A673 (cell line): ENCODE measurements at regions not wholly inside any gene's neighbourhood (a gene's known extent, or its start where the extent isn't known, plus 50 kb on each side); places are given as distances from the start of the nearest gene placed in this dataset.

Experiments used
- EZH2 ChIP-seq: fragments of 200-600 bp; sonication (generic); IDR thresholded peaks from 2 replicates; pipeline ENCODE4 v1.6.1; 2017; ENCODE audit warnings: borderline replicate concordance, low read depth, mild to moderate bottlenecking, mixed read lengths, antibody characterized with exemption, low read length; ENCODE audit not compliant: poor library complexity, severe bottlenecking
- TF ChIP-seq, protein P1 (sequence below): fragments of 300-800, 200-600 bp; sonication (generic); conservative IDR thresholded peaks from 2 replicates; pipeline ENCODE4 v1.5.1; 2017; ENCODE audit warnings: low read depth, mild to moderate bottlenecking, antibody characterized with exemption, low read length, moderate library complexity, mixed read lengths

GRCh38 chr6:95071464-95071863 is 505.9 kb upstream of the MANEA start:
- no peak for TF ChIP-seq EZH2
- TF ChIP-seq, protein P1, sequence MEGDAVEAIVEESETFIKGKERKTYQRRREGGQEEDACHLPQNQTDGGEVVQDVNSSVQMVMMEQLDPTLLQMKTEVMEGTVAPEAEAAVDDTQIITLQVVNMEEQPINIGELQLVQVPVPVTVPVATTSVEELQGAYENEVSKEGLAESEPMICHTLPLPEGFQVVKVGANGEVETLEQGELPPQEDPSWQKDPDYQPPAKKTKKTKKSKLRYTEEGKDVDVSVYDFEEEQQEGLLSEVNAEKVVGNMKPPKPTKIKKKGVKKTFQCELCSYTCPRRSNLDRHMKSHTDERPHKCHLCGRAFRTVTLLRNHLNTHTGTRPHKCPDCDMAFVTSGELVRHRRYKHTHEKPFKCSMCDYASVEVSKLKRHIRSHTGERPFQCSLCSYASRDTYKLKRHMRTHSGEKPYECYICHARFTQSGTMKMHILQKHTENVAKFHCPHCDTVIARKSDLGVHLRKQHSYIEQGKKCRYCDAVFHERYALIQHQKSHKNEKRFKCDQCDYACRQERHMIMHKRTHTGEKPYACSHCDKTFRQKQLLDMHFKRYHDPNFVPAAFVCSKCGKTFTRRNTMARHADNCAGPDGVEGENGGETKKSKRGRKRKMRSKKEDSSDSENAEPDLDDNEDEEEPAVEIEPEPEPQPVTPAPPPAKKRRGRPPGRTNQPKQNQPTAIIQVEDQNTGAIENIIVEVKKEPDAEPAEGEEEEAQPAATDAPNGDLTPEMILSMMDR: no peak
